Hepatocyte (in vitro differentiated cells): ENCODE measurements at regions not wholly inside any gene's neighbourhood (a gene's known extent, or its start where the extent isn't known, plus 50 kb on each side); places are given as distances from the start of the nearest gene placed in this dataset.

Source experiments
- EZH2 ChIP-seq: fragments of 200-600 bp; sonication (generic); IDR thresholded peaks from 2 replicates; pipeline ENCODE4 v1.6.1; 2016; ENCODE audit warnings: antibody characterized with exemption, mild to moderate bottlenecking, borderline replicate concordance
- EZH2phosphoT487 ChIP-seq: fragments of 200-600 bp; sonication (generic); IDR thresholded peaks from one replicate; pipeline ENCODE4 v1.6.1; 2018; ENCODE audit warnings: antibody characterized with exemption, mild to moderate bottlenecking, low read depth, moderate library complexity; ENCODE audit not compliant: unreplicated experiment, severe bottlenecking
- TF ChIP-seq, protein P1 (sequence below): fragments of 200-600 bp; sonication (generic); IDR thresholded peaks from 2 replicates; pipeline ENCODE4 v1.5.1; 2016; ENCODE audit warnings: antibody characterized with exemption, mild to moderate bottlenecking; ENCODE audit not compliant: poor library complexity

DNA sequence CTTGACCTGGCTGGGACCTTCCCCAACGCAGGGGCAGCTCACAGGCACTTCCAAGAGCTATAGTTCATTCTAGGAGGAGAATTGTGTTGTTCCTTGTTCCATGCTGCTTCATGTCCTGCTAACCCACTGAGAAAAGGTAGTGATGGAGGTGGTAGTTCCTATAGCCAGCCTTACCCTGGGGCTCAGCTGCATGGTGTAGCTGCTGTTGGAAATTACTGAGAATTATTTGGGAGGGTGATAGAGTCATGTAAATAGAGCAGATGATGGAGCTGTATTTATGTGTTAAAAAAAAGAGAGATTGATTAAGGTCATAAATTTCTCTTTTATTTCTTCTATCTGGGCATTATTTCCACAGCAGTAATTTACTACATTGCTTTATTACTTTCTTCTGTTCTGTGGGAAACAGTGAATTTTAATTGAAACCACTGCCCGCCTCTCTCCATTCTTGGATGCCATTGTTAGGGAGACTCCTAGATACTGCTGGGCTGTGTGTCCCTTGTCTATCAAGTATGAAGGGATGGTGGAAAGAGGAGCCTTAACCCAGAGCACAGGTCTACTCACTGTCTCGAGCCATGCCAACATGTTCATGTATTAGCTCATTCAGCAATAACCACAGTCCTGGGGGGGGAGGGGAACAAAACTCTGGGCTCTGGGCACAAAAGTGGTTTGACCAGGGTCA is 309.2 kb downstream of the FAT3 start:
- TF ChIP-seq, protein P1, sequence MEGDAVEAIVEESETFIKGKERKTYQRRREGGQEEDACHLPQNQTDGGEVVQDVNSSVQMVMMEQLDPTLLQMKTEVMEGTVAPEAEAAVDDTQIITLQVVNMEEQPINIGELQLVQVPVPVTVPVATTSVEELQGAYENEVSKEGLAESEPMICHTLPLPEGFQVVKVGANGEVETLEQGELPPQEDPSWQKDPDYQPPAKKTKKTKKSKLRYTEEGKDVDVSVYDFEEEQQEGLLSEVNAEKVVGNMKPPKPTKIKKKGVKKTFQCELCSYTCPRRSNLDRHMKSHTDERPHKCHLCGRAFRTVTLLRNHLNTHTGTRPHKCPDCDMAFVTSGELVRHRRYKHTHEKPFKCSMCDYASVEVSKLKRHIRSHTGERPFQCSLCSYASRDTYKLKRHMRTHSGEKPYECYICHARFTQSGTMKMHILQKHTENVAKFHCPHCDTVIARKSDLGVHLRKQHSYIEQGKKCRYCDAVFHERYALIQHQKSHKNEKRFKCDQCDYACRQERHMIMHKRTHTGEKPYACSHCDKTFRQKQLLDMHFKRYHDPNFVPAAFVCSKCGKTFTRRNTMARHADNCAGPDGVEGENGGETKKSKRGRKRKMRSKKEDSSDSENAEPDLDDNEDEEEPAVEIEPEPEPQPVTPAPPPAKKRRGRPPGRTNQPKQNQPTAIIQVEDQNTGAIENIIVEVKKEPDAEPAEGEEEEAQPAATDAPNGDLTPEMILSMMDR = no peak
- TF ChIP-seq EZH2 (no peak), EZH2phosphoT487 (no peak)
